CD4-positive, alpha-beta T cell treated with Interleukin-6 at 100 ng/mL for 8 hours (primary cell): ENCODE measurements at regions not wholly inside any gene's neighbourhood (a gene's known extent, or its start where the extent isn't known, plus 50 kb on each side); places are given as distances from the start of the nearest gene placed in this dataset.

Source experiments
- DNase-seq: peaks from one replicate; pipeline ENCODE4 v3.0.0-alpha.2; 2020; ENCODE audit warnings: mixed read lengths, low spot score

- DNase-seq, result no peak
Measured at GRCh38 chr3:102748646-102749045, 313.8 kb downstream of the ZPLD1 start.

GRCh38 chr3:102750322-102750721 is 315.5 kb downstream of the ZPLD1 start:
- no peak for DNase-seq

- no peak for DNase-seq
Measured at GRCh38 chr3:102753901-102754300, 319.1 kb downstream of the ZPLD1 start.

- no peak for DNase-seq
Measured at GRCh38 chr3:102756706-102757105, 321.9 kb downstream of the ZPLD1 start.

GRCh38 chr3:102757950-102758349 is 323.1 kb downstream of the ZPLD1 start:
- DNase-seq, result no peak

GRCh38 chr3:102761766-102762165 is 327.0 kb downstream of the ZPLD1 start:
- DNase-seq, result no peak

GRCh38 chr3:102790747-102791325 is 356.0 kb downstream of the ZPLD1 start:
- no peak for DNase-seq

GRCh38 chr3:102791641-102792589 is 357.1 kb downstream of the ZPLD1 start:
- no peak for DNase-seq

GRCh38 chr3:102796804-102797203 is 362.0 kb downstream of the ZPLD1 start:
- no peak for DNase-seq

GRCh38 chr3:102802819-102803420 is 368.1 kb downstream of the ZPLD1 start:
- no peak for DNase-seq

GRCh38 chr3:102810937-102811336 is 376.1 kb downstream of the ZPLD1 start:
- no peak for DNase-seq

- no peak for DNase-seq
Measured at GRCh38 chr3:102826636-102827035, 391.8 kb downstream of the ZPLD1 start.

- no peak for DNase-seq
Measured at GRCh38 chr3:102827386-102827785, 392.6 kb downstream of the ZPLD1 start.

- no peak for DNase-seq
Measured at GRCh38 chr3:102830415-102830814, 395.6 kb downstream of the ZPLD1 start.

GRCh38 chr3:102841866-102842265 is 407.1 kb downstream of the ZPLD1 start:
- no peak for DNase-seq

- no peak for DNase-seq
Measured at GRCh38 chr3:102866845-102867244, 432.0 kb downstream of the ZPLD1 start.

- DNase-seq, result no peak
Measured at GRCh38 chr3:102883515-102883914, 448.7 kb downstream of the ZPLD1 start.

GRCh38 chr3:102885289-102885688 is 450.5 kb downstream of the ZPLD1 start:
- no peak for DNase-seq

- no peak for DNase-seq
Measured at GRCh38 chr3:102887431-102887830, 452.6 kb downstream of the ZPLD1 start.

GRCh38 chr3:102896851-102897621 is 462.2 kb downstream of the ZPLD1 start:
- no peak for DNase-seq

- no peak for DNase-seq
Measured at GRCh38 chr3:102904629-102905028, 469.8 kb downstream of the ZPLD1 start.

- no peak for DNase-seq
Measured at GRCh38 chr3:102905811-102906210, 471.0 kb downstream of the ZPLD1 start.
